Endothelial cell of umbilical vein (primary cell): ENCODE measurements at regions not wholly inside any gene's neighbourhood (a gene's known extent, or its start where the extent isn't known, plus 50 kb on each side); places are given as distances from the start of the nearest gene placed in this dataset.

Source experiments
- BruUV-seq: library from RNA; stranded (reverse); fragments of 400-500 nt; replicated peaks from 2 replicates; lab custom pipeline; 2021; lab: Mats Ljungman, UMichigan
- CTCF ChIA-PET: fragments of 300-600, 350-600 bp; sonication (Branson Sonifier 250); formaldehyde crosslinking; loops from one replicate; lab custom pipeline; 2021; ENCODE audit warnings: antibody characterized with exemption, inconsistent platforms; lab: Charles Lee
- POLR2A ChIA-PET: fragments of 300-600, 350-600 bp; sonication (Branson Sonifier 250); formaldehyde crosslinking; loops from one replicate; lab custom pipeline; 2021; ENCODE audit warnings: antibody characterized with exemption, inconsistent platforms; lab: Charles Lee
- DNase-seq: peaks from one replicate; pipeline ENCODE4 v3.0.0-alpha.2; 2011; ENCODE audit warnings: low read depth, low spot score
- FAIRE-seq: peaks from 2 replicates; lab custom pipeline; 2011; peaks lifted over from hg19 to GRCh38; lab: Jason Lieb, UNC
- H2AFZ ChIP-seq: 2 replicates; pipeline ENCODE4 v1.6.0; 2012; ENCODE audit warnings: low read depth, low read length, control low read depth, inconsistent platforms
- H3K27ac ChIP-seq: 2 replicates; pipeline ENCODE4 v1.5.1; 2011; ENCODE audit warnings: low read depth, mild to moderate bottlenecking, control low read depth, low read length, moderate library complexity; ENCODE audit not compliant: insufficient read depth
- H3K27me3 ChIP-seq, 2 experiments: 2 replicates each; pipeline versions ENCODE4 v1.6.0 to v1.6.1; 2011; ENCODE audit warnings: low read length in 2 of 2, mixed read lengths in 1 of 2; ENCODE audit not compliant: control insufficient read depth in 2 of 2, insufficient read depth in 2 of 2
- H3K36me3 ChIP-seq, 2 experiments: 2 replicates in 1 of 2; 3 replicates in 1 of 2; pipeline ENCODE4 v1.5.1; 2011; ENCODE audit warnings: low read length in 2 of 2, mild to moderate bottlenecking in 1 of 2, moderate library complexity in 1 of 2; ENCODE audit not compliant: control insufficient read depth in 2 of 2, insufficient read depth in 2 of 2; ENCODE audit errors: extremely low read depth in 1 of 2
- H3K4me1 ChIP-seq: 3 replicates; pipeline ENCODE4 v1.5.1; 2011; ENCODE audit warnings: mild to moderate bottlenecking, low read length; ENCODE audit not compliant: control insufficient read depth, insufficient read depth; ENCODE audit errors: extremely low read depth
- H3K4me2 ChIP-seq: 2 replicates; pipeline ENCODE4 v1.6.1; 2011; ENCODE audit warnings: low read length, control low read depth, mixed read lengths; ENCODE audit not compliant: insufficient read depth
- H3K4me3 ChIP-seq, 3 experiments: fragments of 200-600 bp in 1 of 3; sonication (generic), shearing (Covaris generic) in 1 of 3; replicated peaks in 1 of 3; 2 replicates each; pipeline ENCODE4 v1.5.1; 2011 to 2016; ENCODE audit warnings: control low read depth in 3 of 3, low read length in 3 of 3, mild to moderate bottlenecking in 2 of 3, inconsistent platforms in 1 of 3, low read depth in 1 of 3, moderate library complexity in 1 of 3; ENCODE audit not compliant: insufficient read depth in 1 of 3
- H3K79me2 ChIP-seq: 2 replicates; pipeline ENCODE4 v1.6.0; 2012; ENCODE audit warnings: low read length, inconsistent platforms; ENCODE audit not compliant: control insufficient read depth, insufficient read depth
- H3K9ac ChIP-seq: replicated peaks from 2 replicates; pipeline ENCODE3; 2011; ENCODE audit warnings: low read length, control low read depth; ENCODE audit not compliant: insufficient read depth; ENCODE audit errors: extremely low read depth
- H3K9me1 ChIP-seq: replicated peaks from 3 replicates; pipeline ENCODE4 v1.6.0; 2011; ENCODE audit warnings: mild to moderate bottlenecking, low read length; ENCODE audit not compliant: control insufficient read depth, insufficient read depth; ENCODE audit errors: extremely low read depth
- H3K9me3 ChIP-seq: replicated peaks from 2 replicates; pipeline ENCODE4 v1.5.1; 2012; ENCODE audit warnings: low read length, inconsistent platforms; ENCODE audit not compliant: control insufficient read depth, insufficient read depth
- H4K20me1 ChIP-seq: replicated peaks from 2 replicates; pipeline ENCODE3; 2011; ENCODE audit warnings: mild to moderate bottlenecking, low read length; ENCODE audit not compliant: control insufficient read depth, insufficient read depth; ENCODE audit errors: extremely low read depth
- EZH2 ChIP-seq: IDR thresholded peaks from 2 replicates; pipeline ENCODE4 v1.6.1; 2012; ENCODE audit warnings: borderline replicate concordance, low read depth, mild to moderate bottlenecking, moderate library complexity, low read length, inconsistent platforms; ENCODE audit not compliant: severe bottlenecking
- FOS ChIP-seq: IDR thresholded peaks from 2 replicates; pipeline ENCODE4 v1.6.1; 2011; ENCODE audit warnings: mild to moderate bottlenecking, low read length, moderate library complexity, borderline replicate concordance; ENCODE audit not compliant: insufficient read depth
- GATA2 ChIP-seq: IDR thresholded peaks from 2 replicates; pipeline ENCODE4 v1.7.0; 2011; ENCODE audit warnings: low read depth, mild to moderate bottlenecking, moderate library complexity, mixed read lengths, low read length; ENCODE audit not compliant: insufficient read length, insufficient read depth
- JUN ChIP-seq: IDR thresholded peaks from 2 replicates; pipeline ENCODE4 v1.6.1; 2011; ENCODE audit warnings: borderline replicate concordance, low read depth; ENCODE audit not compliant: insufficient read length, insufficient read depth
- MYC ChIP-seq: IDR thresholded peaks from one replicate; pipeline ENCODE4 v1.6.1; 2011; ENCODE audit warnings: mild to moderate bottlenecking, low read depth, low read length
- POLR2A ChIP-seq: IDR thresholded peaks from 2 replicates; pipeline ENCODE4 v1.6.1; 2012; ENCODE audit warnings: low read depth, mild to moderate bottlenecking, control low read depth, low read length
- POLR2AphosphoS5 ChIP-seq: IDR thresholded peaks from 2 replicates; pipeline ENCODE4 v1.6.1; 2012; ENCODE audit warnings: low read depth, mild to moderate bottlenecking, control low read depth, low read length, moderate library complexity; ENCODE audit not compliant: insufficient read depth
- dilution Hi-C: fragments of 300-500 bp; cut with MboI; formaldehyde crosslinking; loops from one replicate; pipeline ENCODE4 v1.15.0; 2019; ENCODE audit warnings: low sequenced_read_pairs; ENCODE audit not compliant: extremely low pct_ligation_motif_present
- intact Hi-C: fragments of 100-400 bp; cut with micrococcal nuclease; formaldehyde crosslinking; loops from one replicate; pipeline ENCODE4 v1.10.0; 2022
- TF ChIP-seq, protein P1 (sequence below), 2 donors: IDR thresholded peaks; 1 replicate in 1 of 2; 2 replicates in 1 of 2; pipeline ENCODE4 v1.5.1; 2011; ENCODE audit warnings: low read length in 2 of 2, mild to moderate bottlenecking in 2 of 2, moderate library complexity in 2 of 2, control low read depth in 1 of 2, inconsistent platforms in 1 of 2, low read depth in 1 of 2; ENCODE audit not compliant: insufficient read depth in 1 of 2; ENCODE audit errors: extremely low read depth in 1 of 2
- TF ChIP-seq, protein P2 (sequence below): IDR thresholded peaks from 2 replicates; pipeline ENCODE4 v1.6.1; 2011; ENCODE audit not compliant: insufficient read depth, insufficient read length

DNA sequence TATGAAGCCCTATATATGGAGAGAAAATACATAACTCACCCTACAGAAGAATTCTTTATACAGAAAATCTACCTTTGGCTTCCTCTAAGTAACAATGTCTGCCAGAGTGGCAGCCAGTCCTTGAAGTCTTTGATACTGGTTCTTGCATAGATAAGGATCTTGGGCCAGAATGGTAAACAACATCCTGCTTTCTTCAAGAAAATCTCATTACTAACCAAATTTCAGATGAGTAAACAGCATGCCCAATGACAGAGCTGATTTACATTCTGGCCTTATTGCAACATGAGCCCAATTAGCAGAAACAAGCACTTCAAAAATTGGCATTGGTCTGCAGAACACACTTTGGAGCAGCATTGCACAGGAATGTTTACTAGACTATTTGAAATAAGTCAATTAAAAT, 336.5 kb upstream of the ST6GAL2 start:
- Histone ChIP-seq H3K9me1 (no peaks in the 10 kb centered on the region), H3K9ac (no peak overlapping the region), H3K79me2 (no peaks in the 10 kb centered on the region), H3K4me1 (no peaks in the 10 kb centered on the region), H3K9me3 (peaks cover 2% of the 10 kb centered on the region), H2AFZ (no peak overlapping the region), H3K27ac (no peak overlapping the region), H4K20me1 (no peaks in the 10 kb centered on the region), H3K27me3 (no peaks in the 10 kb centered on the region), H3K36me3 (no peaks in the 10 kb centered on the region), H3K4me3 (no peak overlapping the region), H3K4me2 (no peak overlapping the region)
- FAIRE-seq, result no peak
- POLR2A ChIA-PET, result no interaction called here
- CTCF ChIA-PET, result no interaction called here
- no TSS peak for BruUV-seq
- dilution Hi-C loops (no loop called here), intact Hi-C loops (no loop called here)
- no peak for DNase-seq
- TF ChIP-seq JUN (no peak), GATA2 (no peak), FOS (no peak), POLR2AphosphoS5 (no peak), MYC (no peak), POLR2A (no peak), EZH2 (no peak)
- TF ChIP-seq, protein P1, sequence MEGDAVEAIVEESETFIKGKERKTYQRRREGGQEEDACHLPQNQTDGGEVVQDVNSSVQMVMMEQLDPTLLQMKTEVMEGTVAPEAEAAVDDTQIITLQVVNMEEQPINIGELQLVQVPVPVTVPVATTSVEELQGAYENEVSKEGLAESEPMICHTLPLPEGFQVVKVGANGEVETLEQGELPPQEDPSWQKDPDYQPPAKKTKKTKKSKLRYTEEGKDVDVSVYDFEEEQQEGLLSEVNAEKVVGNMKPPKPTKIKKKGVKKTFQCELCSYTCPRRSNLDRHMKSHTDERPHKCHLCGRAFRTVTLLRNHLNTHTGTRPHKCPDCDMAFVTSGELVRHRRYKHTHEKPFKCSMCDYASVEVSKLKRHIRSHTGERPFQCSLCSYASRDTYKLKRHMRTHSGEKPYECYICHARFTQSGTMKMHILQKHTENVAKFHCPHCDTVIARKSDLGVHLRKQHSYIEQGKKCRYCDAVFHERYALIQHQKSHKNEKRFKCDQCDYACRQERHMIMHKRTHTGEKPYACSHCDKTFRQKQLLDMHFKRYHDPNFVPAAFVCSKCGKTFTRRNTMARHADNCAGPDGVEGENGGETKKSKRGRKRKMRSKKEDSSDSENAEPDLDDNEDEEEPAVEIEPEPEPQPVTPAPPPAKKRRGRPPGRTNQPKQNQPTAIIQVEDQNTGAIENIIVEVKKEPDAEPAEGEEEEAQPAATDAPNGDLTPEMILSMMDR (IDR thresholded peaks at IDR 0.05; ENCODE audit: extremely low read depth in 1 of 2, insufficient read depth in 1 of 2, low read depth in 1 of 2, low read length in 2 of 2), result no peak
- TF ChIP-seq, protein P2, sequence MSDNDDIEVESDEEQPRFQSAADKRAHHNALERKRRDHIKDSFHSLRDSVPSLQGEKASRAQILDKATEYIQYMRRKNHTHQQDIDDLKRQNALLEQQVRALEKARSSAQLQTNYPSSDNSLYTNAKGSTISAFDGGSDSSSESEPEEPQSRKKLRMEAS, result no peak
